ENCODE measurements at regions not wholly inside any gene's neighbourhood (a gene's known extent, or its start where the extent isn't known, plus 50 kb on each side); places are given as distances from the start of the nearest gene placed in this dataset.

- peak; percentile 64 for DNase-seq (ENCODE audit: low read depth)
These were observed 58.7 kb upstream of the APOBEC4 start for GRCh38 chr1:183711741-183712361.

DNA sequence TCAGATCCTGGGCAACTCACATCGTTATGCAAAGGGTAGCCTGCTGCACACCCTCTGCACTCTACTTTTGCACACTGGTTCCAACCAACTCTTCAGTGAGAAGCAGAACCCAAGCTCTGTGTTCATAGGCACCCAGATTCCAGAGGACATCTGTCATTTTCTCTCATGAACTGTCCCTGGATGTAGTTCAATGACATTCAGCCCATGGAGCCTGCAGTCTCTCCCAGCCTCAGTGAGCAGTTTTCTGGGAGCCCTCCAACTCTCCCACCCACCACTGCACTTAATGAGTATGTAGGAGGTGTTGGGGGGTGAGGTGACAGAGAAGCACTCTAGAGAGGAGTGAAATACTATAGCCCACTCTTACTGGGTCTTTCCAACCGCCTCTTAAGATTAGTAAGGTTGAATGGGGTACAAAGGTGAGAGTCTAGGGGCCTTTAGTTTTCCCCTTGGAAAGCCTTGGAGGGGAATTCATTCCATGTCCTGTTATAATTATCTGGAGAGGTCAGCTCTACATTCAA, 58.1 kb upstream of the APOBEC4 start:
- DNase-seq (ENCODE audit: low read depth), result no peak

- DNase-seq (ENCODE audit: low read depth), result no peak
These were observed 57.6 kb upstream of the APOBEC4 start for GRCh38 chr1:183710734-183711133.

DNA sequence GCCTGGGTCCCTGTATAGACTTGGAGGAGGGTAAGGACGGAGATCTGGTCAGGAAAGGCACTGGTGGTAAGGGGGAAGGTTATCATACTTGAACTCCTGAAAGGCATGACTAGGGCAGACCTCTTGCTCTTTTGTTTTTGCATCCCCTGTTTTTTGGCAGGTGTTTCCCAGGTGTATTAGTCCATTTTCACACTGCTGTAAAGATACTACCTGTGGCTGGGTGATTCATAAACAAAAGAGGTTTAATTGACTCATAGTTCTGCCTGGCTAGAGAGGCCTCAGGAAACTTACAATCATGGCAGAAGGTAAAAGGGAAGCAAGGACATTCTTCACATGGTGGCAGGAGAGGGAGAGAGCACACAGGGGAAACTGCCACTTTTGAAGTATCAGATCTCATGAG, 57.2 kb upstream of the APOBEC4 start:
- DNase-seq (ENCODE audit: low read depth), result no peak

DNA sequence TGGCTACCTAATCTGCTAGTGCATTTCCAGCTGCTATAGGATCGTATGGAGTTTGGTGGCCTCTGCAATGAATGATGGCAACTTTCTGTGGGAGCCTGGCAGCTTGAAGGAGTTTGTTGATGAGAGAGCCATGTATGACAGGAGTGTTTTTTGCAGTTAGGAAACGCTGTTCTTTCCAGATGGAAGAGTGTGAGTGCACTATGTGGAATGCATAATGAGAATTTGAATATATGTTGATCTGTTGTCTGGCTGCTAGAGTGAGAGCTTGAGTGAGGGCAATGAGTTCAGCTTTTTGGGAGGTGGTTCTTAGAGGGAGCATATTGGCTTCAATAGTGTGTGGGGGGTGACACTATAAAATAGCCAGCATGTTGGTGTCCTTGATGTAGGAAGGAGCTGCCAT, 51.0 kb upstream of the APOBEC4 start:
- DNase-seq (ENCODE audit: low read depth), result no peak

Measured in GM04503 (cell line).